Osteoblast (primary cell): ENCODE measurements at regions not wholly inside any gene's neighbourhood (a gene's known extent, or its start where the extent isn't known, plus 50 kb on each side); places are given as distances from the start of the nearest gene placed in this dataset.
A peak's percentile ranks its signal among the peaks of the same experiment; 100 is the strongest.

Experiments
- DNase-seq: peaks from one replicate; pipeline ENCODE4 v3.0.0; 2011; ENCODE audit warnings: low spot score, mixed read lengths; ENCODE audit not compliant: insufficient read length; ENCODE audit errors: missing footprints
- H2AFZ ChIP-seq: 2 replicates; pipeline ENCODE4 v1.6.0; 2011; ENCODE audit warnings: mild to moderate bottlenecking, low read length
- H3K27ac ChIP-seq: 2 replicates; pipeline ENCODE4 v1.5.1; 2011; ENCODE audit warnings: mild to moderate bottlenecking, low read depth, low read length, moderate library complexity
- H3K27me3 ChIP-seq: 2 replicates; pipeline ENCODE4 v1.6.0; 2012; ENCODE audit warnings: mild to moderate bottlenecking, control low read depth, inconsistent platforms, low read length, moderate library complexity; ENCODE audit not compliant: insufficient read depth
- H3K36me3 ChIP-seq: 2 replicates; pipeline ENCODE4 v1.5.1; 2011; ENCODE audit warnings: mild to moderate bottlenecking, low read length, control low read depth, moderate library complexity; ENCODE audit not compliant: insufficient read depth
- H3K4me1 ChIP-seq: 2 replicates; pipeline ENCODE4 v1.5.1; 2011; ENCODE audit warnings: mild to moderate bottlenecking, low read length, control low read depth, moderate library complexity; ENCODE audit not compliant: insufficient read depth
- H3K4me2 ChIP-seq: 2 replicates; pipeline ENCODE4 v1.6.0; 2011; ENCODE audit warnings: mild to moderate bottlenecking, low read length; ENCODE audit not compliant: insufficient read depth
- H3K4me3 ChIP-seq: fragments of 200-600 bp; sonication (generic); 3 replicates; pipeline ENCODE4 v1.5.1; 2012; ENCODE audit warnings: mild to moderate bottlenecking, low read length, inconsistent platforms; ENCODE audit not compliant: insufficient read depth
- H3K79me2 ChIP-seq: 2 replicates; pipeline ENCODE4 v1.6.0; 2012; ENCODE audit warnings: mild to moderate bottlenecking, low read length, control low read depth, inconsistent platforms; ENCODE audit not compliant: insufficient read depth
- H3K9me3 ChIP-seq: 2 replicates; pipeline ENCODE4 v1.5.1; 2011; ENCODE audit warnings: low read depth, low read length, control low read depth
- H4K20me1 ChIP-seq: 2 replicates; pipeline ENCODE4 v1.6.0; 2012; ENCODE audit warnings: mild to moderate bottlenecking, low read length, control low read depth; ENCODE audit not compliant: insufficient read depth
- TF ChIP-seq, protein P1 (sequence below): IDR thresholded peaks from 2 replicates; pipeline ENCODE4 v1.5.1; 2011; ENCODE audit warnings: mild to moderate bottlenecking, low read depth, low read length, moderate library complexity; ENCODE audit errors: extremely low read depth

DNA sequence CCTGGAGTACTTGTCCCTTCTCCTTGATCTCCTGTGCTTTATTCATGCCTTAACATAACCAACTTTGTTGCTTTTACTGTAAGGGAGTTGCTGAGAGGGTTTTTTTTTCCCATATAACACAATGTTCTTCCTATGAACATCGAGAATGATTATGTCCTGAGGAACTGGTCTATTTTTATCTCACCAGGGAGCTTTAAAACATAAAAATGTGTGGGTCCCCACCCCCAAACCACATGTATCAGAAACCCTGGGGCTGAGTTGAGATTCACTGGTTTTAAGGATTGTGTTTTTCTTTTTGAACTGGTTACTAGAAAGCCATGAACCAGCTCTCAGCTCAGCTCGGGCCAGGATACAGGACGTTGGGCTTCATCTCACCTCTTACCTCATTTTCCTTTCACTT is 118.5 kb upstream of the JAG1 start:
- Histone ChIP-seq H3K79me2 (no peaks in the 10 kb centered on the region), H3K4me3 (no peak overlapping the region), H3K4me1 (no peaks in the 10 kb centered on the region), H3K36me3 (no peaks in the 10 kb centered on the region), H3K4me2 (peak overlapping the region; percentile 41), H4K20me1 (no peaks in the 10 kb centered on the region), H2AFZ (peak overlapping the region; percentile 1), H3K27ac (no peak overlapping the region), H3K27me3 (peaks cover 3% of the 10 kb centered on the region), H3K9me3 (no peaks in the 10 kb centered on the region)
- TF ChIP-seq, protein P1, sequence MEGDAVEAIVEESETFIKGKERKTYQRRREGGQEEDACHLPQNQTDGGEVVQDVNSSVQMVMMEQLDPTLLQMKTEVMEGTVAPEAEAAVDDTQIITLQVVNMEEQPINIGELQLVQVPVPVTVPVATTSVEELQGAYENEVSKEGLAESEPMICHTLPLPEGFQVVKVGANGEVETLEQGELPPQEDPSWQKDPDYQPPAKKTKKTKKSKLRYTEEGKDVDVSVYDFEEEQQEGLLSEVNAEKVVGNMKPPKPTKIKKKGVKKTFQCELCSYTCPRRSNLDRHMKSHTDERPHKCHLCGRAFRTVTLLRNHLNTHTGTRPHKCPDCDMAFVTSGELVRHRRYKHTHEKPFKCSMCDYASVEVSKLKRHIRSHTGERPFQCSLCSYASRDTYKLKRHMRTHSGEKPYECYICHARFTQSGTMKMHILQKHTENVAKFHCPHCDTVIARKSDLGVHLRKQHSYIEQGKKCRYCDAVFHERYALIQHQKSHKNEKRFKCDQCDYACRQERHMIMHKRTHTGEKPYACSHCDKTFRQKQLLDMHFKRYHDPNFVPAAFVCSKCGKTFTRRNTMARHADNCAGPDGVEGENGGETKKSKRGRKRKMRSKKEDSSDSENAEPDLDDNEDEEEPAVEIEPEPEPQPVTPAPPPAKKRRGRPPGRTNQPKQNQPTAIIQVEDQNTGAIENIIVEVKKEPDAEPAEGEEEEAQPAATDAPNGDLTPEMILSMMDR = no peak
- DNase-seq = peak; percentile 81

DNA sequence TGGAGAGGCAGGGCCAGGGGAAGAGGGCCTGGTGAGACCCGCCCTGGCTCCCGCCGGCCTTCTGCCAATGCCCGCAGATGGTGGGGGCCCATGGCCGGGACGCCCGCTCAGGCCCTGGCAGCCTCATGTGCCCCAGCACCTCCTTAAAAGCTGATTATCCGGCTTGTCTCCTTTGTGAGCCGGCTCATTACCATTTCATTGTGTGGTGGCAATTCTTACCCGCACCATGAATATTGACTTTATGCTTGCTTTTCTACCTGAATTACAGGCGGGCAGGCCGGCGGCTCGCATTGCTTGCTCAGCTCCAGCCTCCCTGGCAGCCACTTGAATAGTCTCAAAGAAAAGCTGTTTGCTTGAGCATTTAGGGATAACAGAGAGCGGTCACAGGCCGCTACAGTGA is 120.0 kb upstream of the JAG1 start:
- Histone ChIP-seq H2AFZ (no peak overlapping the region), H3K79me2 (no peaks in the 10 kb centered on the region), H3K4me3 (no peak overlapping the region), H3K9me3 (no peaks in the 10 kb centered on the region), H3K36me3 (no peaks in the 10 kb centered on the region), H3K27me3 (peaks cover 3% of the 10 kb centered on the region), H3K4me2 (no peak overlapping the region), H3K4me1 (no peaks in the 10 kb centered on the region), H3K27ac (no peak overlapping the region), H4K20me1 (no peaks in the 10 kb centered on the region)
- TF ChIP-seq, protein P1 = no peak
- peak; percentile 41 for DNase-seq

DNA sequence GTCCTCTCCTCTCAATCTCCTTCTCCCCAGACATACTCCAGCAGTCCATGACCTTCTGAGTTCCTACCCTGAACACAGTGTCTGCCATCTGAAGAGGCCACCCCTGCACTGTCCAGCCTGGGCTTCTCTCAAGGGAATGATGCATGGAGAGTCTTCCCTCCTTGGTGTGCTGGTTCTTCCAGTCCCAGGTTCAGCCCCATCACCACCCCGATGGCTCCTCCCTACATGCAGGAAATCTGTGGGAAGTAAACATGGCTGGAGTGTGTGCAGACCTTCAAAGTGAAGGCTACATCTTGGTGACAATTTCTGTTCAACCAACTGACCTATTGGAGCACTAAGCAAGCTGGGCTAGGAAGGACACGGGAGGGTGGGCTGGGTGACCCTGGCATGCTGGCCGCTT is 121.0 kb upstream of the JAG1 start:
- peaks cover 3% of the 10 kb centered on the region for H3K27me3 ChIP-seq
- no peaks in the 10 kb centered on the region for H3K9me3 ChIP-seq
- no peak for DNase-seq
- no peak overlapping the region for H3K4me3 ChIP-seq
- H2AFZ ChIP-seq = no peak overlapping the region
- peaks cover 6% of the 10 kb centered on the region for H3K4me1 ChIP-seq
- H3K36me3 ChIP-seq = no peaks in the 10 kb centered on the region
- H4K20me1 ChIP-seq = no peaks in the 10 kb centered on the region
- no peaks in the 10 kb centered on the region for H3K79me2 ChIP-seq
- TF ChIP-seq, protein P1 = no peak
- H3K4me2 ChIP-seq = no peak overlapping the region
- no peak overlapping the region for H3K27ac ChIP-seq

DNA sequence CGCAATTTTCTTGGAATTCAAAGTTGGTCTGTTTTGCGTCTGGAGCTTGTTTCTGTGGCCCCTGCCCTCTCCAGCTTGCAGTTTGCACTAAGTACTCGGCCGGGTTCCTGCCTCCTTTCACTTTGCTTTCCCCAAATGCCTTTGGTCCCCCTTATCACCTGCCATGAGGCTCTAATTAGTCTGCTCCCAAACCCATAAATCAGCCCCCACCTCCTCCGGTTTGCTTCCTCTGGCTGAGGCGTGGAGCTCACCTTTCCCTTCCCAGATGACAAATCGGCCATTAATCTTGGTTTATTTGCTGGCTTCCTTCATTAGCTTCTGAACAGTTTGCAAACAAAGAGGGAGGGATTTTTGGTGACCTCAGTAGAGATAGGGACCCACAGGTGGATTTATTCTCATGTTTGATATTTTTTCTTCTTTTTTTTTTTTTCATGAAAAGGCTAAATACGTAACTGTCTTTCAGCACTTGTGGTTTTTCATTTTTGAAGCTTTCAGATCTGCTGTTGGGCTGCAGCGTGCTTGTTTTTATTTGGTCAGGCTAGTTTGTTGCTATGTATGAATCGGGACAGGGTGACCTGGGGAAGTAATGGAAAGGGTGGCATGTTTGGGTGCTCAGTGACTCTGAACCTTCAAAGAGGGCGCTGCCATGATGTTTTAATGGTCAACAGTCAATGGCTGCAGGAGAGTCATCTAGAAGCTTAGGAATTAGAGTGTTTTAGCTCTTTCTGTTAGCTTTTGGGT is 121.7 kb upstream of the JAG1 start:
- Histone ChIP-seq H3K4me2 (no peak overlapping the region), H3K9me3 (no peaks in the 10 kb centered on the region), H3K27me3 (peaks cover 3% of the 10 kb centered on the region), H3K36me3 (no peaks in the 10 kb centered on the region), H4K20me1 (no peaks in the 10 kb centered on the region), H3K4me3 (no peak overlapping the region), H3K4me1 (peaks cover 6% of the 10 kb centered on the region), H2AFZ (no peak overlapping the region), H3K27ac (no peak overlapping the region), H3K79me2 (no peaks in the 10 kb centered on the region)
- no peak for DNase-seq
- TF ChIP-seq, protein P1 = no peak
